Activated T-cell treated with anti-CD3 and anti-CD28 coated beads for 24 hours (primary cell): ENCODE measurements at regions not wholly inside any gene's neighbourhood (a gene's known extent, or its start where the extent isn't known, plus 50 kb on each side); places are given as distances from the start of the nearest gene placed in this dataset.

ENCODE experiments used
- DNase-seq: peaks from one replicate; pipeline ENCODE4 v3.0.0-alpha.2; 2020; ENCODE audit warnings: low read depth

GRCh38 chr10:44619975-44620374 is 235.1 kb upstream of the CXCL12 start:
- no peak for DNase-seq

DNA sequence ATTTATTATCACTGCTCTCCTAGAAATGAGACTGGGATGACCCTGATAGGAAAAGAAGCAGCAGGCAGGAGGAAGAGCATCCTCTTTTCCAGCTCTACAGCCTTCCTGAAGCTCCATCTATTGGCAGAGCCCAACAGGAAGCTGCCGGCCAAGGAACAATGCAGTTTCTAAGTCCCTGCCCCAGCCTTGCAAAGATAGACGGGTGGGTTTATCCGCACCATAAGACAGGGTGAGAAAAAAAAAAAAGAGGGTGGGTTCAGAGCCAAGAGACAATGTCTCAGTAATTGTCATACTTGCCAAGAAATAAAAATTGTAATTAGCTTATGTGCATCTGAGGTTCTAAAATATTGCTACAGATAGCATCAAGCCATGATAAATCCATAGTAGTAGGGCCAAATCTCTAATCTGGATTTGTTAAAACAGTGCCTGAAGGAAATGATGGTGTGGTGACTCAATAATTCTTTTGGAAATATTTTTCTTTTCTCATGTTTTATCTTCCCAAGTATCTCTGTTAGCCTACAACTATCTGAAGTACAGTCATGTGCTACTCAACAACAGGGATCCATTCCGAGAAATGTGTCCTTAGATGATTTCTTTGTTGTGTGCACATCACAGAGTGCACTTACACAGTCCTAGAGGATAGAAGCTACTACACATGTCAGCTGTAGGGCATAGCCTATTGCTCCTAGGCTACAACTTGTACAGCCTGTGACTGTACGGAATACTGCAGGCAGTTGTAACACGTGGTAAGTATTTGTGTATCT is 242.9 kb upstream of the CXCL12 start:
- DNase-seq, result no peak

GRCh38 chr10:44628921-44629320 is 244.0 kb upstream of the CXCL12 start:
- no peak for DNase-seq

DNA sequence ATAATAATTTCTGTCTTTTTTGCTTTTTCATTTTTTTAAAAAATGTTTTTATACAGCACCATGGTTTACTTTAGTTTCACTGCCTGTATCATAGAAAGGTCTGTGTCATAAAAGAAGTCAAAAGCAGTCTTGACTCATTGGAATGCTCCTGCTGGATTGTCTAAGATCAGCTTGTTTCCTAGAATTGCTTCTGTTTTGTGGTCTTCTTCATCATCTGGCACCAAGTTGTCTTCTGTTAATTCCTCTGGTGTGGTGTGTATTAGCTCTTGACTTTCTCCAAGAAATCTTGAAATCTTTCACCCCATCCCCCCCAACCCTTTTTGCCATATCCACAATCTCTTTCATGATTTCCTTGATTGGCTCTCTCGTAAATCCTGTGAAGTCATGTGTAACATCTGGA is 250.3 kb upstream of the CXCL12 start:
- no peak for DNase-seq

DNA sequence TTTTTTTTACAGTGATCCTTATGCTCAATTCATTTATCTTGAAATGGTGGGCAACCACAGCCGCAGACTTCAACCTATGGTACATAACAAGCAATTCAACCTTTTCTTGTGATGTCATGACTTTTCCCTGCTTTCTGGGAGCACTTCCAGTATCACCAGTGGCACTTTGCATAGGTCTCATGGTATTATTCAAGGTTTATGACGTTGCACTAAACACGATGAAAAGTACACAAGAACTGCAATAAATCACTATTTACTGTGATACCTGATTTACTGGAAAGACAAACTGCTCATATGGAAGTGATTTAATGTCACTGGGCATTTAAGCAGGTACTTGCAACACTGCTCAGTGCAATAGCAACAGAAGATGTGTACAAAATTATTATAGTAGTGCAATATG is 251.7 kb upstream of the CXCL12 start:
- no peak for DNase-seq

- DNase-seq, result no peak
Measured at GRCh38 chr10:44640429-44640828, 255.5 kb upstream of the CXCL12 start.

DNA sequence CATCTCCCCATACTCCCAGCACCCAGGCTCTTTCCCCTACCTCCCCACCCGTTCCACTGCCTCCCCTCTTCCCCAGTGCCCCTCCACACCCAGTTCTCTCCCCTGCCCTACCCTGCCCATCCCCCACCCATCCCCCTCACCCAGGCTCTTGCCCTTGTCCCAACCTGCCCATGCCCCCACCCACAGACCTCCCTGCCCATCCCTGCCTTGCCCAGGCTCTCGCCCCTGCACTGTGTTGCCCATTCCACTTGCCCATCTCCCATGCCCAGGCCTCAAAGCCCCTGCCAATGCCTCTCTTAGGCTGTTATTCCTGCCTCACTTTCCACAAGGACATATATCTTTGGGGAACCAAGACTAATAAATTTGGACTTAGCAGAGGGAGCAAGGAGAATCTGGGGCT is 262.6 kb upstream of the CXCL12 start:
- no peak for DNase-seq

- no peak for DNase-seq
Measured at GRCh38 chr10:44647877-44648542, 263.1 kb upstream of the CXCL12 start.

GRCh38 chr10:44650691-44651661 is 260.2 kb upstream of the TMEM72 start:
- DNase-seq, result no peak

DNA sequence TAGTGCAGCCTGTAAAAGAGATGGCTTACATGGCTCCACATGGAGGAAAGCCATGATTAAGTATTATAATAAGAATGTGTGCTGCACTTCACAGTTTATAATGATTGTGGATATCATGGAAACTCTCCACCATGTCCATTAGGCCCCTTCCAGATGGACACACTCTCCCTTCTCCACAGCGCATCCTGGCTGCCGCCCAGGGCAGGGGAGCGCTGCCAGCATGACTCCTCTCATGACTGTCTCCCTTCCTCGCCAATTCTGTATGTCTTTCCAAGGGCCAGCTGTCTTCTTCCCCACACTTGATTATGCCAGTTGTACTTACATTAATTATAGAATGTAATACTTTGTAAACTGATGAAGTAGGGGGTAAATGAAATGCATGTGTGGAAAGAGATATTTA is 259.3 kb upstream of the TMEM72 start:
- no peak for DNase-seq

GRCh38 chr10:44659320-44659719 is 251.8 kb upstream of the TMEM72 start:
- DNase-seq, result no peak

DNA sequence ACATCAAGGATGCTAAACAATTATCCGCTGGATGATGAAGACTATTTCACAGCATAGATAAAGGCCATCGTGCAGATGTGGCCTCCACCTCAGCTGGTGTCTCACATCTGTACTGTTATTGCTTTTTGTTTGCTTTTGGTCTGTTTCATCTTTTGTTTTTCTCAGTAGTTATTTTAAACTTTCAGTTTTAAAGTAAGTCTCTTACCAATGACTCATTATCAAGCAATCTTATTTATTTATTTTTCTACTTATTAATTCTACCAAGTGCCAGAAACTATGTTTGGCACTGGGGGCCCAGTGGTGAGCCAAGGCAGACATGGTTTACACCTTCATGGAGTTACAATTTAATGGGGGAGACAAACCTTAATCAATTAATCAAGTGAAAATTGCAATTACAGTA is 250.9 kb upstream of the TMEM72 start:
- DNase-seq, result no peak

DNA sequence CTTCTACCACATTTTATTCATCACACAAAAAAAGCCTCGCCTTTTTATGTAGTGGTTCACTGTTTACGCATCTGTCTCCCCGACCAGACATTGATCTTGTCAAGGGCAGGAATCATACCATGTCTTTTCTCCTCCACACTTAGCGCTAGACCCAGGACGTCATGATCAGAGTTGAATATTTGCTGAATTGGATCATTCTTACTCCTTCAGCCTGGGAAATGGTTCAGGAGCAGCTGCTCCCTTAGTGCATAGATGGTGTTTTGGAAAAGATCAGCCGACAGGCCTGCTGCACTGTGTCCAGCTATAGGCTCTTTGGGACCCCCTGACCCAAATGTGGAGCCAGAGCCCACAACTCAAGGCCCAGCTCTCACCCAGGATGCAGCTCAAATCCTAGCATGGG is 249.1 kb upstream of the TMEM72 start:
- no peak for DNase-seq

DNA sequence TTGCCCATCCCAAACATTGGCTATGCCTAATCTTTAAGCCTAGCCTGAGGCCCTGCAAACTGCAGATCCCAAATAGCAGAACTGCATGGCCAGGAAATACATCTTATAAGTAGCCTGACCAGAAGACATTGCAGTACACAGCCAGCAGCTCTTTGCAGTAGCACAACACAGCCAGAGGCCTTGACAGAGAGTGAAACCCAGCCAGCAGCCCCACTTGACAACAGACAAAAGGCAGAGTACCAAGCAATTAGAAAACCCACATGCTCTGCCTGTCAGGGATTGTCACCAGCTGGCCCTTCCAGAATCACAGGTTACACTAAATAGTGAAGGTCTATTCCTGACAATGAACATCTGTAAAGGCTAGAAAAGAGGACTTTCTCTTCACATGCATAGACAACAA is 242.8 kb upstream of the TMEM72 start:
- DNase-seq, result no peak

DNA sequence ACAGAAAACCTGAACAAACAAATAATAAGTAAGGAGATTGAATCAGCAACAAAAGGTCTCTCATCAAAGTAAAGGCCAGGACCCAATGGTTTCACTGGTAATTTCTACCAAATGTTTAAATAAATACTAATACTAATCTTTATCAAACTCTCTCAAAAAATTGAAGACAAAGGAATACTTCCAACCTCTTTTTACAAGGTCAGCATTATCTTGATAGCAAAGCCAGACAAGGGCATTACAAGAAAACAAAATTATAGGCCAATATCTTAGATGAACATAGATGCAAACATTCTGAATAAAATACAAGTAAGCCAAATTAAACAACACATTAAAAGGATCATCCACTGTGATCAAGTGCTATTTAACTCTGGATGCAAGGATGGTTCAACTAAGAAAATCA is 239.8 kb upstream of the TMEM72 start:
- DNase-seq, result no peak

DNA sequence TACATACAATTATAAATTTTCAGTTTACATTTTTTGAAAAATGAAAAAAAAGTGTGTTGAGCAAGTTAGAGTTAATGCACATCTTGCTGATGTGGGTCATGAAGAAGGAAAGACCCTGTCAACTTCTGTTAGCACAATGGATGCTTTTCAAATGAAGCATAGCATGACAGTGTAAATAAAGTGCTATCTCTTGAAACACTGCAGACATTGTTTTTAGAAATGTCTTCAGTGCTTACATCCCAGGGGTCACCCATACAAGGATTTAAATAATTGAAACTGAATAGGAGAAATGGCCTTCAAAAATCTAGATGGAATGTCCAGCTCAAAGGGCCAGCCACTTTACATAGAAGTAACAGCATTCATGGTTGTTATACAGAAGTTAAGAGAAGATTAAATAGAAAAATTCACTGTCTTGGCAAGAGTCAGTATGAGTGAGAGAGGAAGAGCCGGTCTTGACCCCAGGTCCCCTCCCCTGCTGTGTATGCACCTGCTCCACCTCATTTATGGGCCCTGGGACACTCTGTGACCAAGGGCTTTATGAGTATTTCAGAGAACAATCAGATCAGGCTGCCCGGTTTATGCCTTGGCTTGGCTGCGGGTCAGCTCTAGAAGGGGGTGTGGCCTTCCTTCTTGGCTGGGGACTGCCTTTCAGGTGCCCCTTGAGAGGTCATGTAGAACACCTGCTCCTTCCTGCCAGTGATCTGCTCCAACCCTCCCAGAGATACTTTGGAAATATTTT is 237.7 kb upstream of the TMEM72 start:
- no peak for DNase-seq

- DNase-seq, result no peak
Measured at GRCh38 chr10:44674536-44675386, 236.4 kb upstream of the TMEM72 start.

- no peak for DNase-seq
Measured at GRCh38 chr10:44675387-44675874, 235.7 kb upstream of the TMEM72 start.

DNA sequence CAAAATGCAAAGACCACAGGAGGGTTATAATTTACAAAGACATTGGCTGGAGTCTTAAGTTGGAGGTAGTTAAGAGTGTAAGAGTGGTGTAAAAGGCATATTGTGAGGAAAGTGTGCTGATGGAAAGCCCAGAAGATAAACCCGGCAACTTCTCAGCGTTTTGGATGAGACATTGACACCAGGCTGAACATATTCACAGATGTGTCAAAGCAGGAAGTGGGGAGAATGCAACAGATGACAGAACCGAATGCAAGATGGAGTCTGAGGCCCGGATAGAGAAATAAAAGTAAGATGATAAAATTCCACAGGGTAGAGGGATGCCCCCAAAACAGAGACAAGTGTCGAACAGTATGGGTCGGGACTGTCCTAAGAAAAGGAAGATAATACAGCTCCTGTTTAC is 230.4 kb upstream of the TMEM72 start:
- DNase-seq, result no peak

GRCh38 chr10:44682507-44682906 is 228.6 kb upstream of the TMEM72 start:
- no peak for DNase-seq

DNA sequence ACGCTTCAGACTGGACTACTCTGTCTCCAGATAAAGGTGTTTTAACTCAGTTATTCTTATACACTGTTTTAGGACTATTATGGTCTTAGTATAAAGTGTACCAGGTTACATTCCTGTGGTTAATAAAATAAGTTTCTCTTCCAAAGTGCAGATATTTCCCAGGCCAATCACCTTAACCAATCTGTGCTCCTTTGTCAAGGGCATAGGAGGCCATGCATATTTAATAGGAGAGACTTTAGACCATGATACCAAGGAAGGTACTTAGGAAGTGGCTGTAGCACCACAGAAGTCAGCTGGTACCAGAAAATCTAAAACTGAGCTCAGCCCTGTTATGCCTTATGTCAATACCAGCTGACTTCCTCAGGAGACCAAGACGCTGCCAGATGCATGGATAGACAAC is 226.5 kb upstream of the TMEM72 start:
- no peak for DNase-seq
